ENCODE measurements at regions not wholly inside any gene's neighbourhood (a gene's known extent, or its start where the extent isn't known, plus 50 kb on each side); places are given as distances from the start of the nearest gene placed in this dataset.
"Not testable (repeated sequence)": the region's sequence is repeated elsewhere in the genome, so short reads cannot be mapped to it uniquely, and the experiment has no call there.

DNA sequence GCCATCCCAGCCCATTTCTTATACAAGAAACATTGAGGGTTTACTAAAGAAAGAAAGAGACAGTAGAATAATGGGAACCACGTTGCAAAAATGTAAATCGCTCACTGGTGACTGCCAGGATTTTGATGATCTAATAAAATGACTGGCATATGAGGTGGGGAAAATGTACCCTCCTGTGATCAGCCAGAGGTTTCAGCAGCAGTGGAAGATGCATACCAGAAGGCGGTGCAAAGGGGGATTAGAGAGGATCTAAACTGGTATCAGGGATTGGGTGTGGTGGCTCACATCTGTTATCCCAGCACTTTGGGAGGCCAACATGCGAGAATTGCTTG is 60.8 kb upstream of the DDR1 start:
- no peaks in the 10 kb centered on the region for H3K27me3 ChIP-seq (ENCODE audit: insufficient read depth, insufficient read length)
- TF ChIP-seq YY1 (IDR thresholded peaks at IDR 0.05; ENCODE audit: insufficient read depth, insufficient read length) = no peak
- no peak for TF ChIP-seq SUZ12 (IDR thresholded peaks at IDR 0.05; ENCODE audit: extremely low read depth, insufficient read depth, insufficient read length)
- TF ChIP-seq ZNF274 (IDR thresholded peaks at IDR 0.05; ENCODE audit: low read depth, low read length) = no peak
- no peaks in the 10 kb centered on the region for H3K9me3 ChIP-seq (ENCODE audit: insufficient read depth, low read length)
- peaks cover 4% of the 10 kb centered on the region for H3K4me1 ChIP-seq (ENCODE audit: insufficient read depth, insufficient read length)
- no peaks in the 10 kb centered on the region for H3K36me3 ChIP-seq (ENCODE audit: insufficient read depth, insufficient read length, low read length)
- no peak for DNase-seq (ENCODE audit: low read depth, low spot score)
- no peak overlapping the region for H3K4me3 ChIP-seq (ENCODE audit: insufficient read length, low read depth)
- no peak overlapping the region for H3K9ac ChIP-seq (ENCODE audit: insufficient read length, low read depth)

DNA sequence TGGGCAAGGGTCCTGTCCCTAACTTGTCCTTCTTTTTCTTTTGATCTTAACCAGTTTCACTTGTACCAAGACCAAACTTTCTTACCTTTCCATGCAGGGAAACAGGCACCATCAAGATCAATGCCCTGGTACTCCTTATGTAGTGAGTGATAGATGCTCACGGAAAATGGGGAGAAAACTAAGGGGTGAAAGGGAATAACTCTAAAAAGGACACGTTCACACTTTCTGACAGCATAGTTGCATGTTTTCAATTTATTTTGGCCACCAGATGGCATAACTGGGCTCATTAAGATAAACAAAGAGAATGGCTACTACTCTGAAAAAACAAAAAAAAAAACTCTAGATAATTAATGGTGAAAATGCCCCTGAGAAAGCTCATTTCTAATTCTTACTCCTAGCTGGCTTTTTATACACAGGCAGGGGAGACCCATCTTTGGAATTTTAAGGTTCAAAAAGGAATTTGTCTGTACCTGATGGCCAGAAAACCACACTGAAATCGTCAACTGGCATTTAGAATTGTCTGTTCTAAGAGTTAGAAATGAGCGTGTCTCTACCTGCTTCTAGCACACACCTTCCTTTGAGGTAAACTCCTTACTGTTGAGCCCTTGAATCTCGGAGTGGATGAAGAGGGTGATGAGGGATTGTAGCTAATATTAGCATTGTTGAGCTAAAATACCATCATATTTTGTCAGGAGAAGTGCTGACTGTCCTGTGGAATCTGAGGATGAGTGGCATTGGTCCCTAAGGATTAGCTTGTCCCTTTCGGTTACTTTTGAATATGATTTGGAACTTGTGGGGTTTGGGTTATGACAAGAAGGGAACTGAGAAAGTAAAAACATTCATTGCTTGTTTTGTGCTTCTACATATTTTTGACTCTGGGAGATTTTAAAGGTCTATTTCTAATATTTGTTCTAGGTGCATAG is 62.2 kb upstream of the DDR1 start:
- DNase-seq (ENCODE audit: low read depth, low spot score) = no peak
- Histone ChIP-seq H3K9ac (ENCODE audit: insufficient read length, low read depth) (no peak overlapping the region), H3K27me3 (ENCODE audit: insufficient read depth, insufficient read length) (no peaks in the 10 kb centered on the region), H3K4me3 (ENCODE audit: insufficient read length, low read depth) (no peak overlapping the region), H3K36me3 (ENCODE audit: insufficient read depth, insufficient read length, low read length) (no peaks in the 10 kb centered on the region), H3K4me1 (ENCODE audit: insufficient read depth, insufficient read length) (peaks cover 4% of the 10 kb centered on the region), H3K9me3 (ENCODE audit: insufficient read depth, low read length) (no peaks in the 10 kb centered on the region)
- TF ChIP-seq SUZ12 (IDR thresholded peaks at IDR 0.05; ENCODE audit: extremely low read depth, insufficient read depth, insufficient read length) (no peak), ZNF274 (IDR thresholded peaks at IDR 0.05; ENCODE audit: low read depth, low read length) (no peak), YY1 (IDR thresholded peaks at IDR 0.05; ENCODE audit: insufficient read depth, insufficient read length) (no peak)

DNA sequence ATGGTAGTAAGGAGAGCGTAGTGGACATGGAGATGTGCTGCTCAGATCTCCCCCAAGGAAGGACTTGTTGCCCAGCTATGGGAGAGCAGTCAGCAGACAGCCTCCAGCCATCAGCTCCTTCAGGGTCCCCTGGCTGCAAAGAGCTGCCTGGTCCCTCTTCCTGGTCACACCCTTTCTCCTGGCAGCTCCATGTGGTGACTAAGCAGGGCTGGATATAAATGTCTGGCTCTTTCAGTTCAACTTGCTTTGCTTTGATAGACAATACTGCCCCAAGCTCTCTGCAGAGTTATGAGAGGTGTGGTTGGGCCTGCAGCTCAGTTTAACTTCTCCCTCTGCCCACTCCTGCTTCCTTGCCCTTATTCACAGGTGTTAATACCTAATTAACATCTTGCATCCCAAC is 64.1 kb upstream of the DDR1 start:
- TF ChIP-seq SUZ12 (IDR thresholded peaks at IDR 0.05; ENCODE audit: extremely low read depth, insufficient read depth, insufficient read length) = no peak
- no peak for TF ChIP-seq YY1 (IDR thresholded peaks at IDR 0.05; ENCODE audit: insufficient read depth, insufficient read length)
- no peak for TF ChIP-seq ZNF274 (IDR thresholded peaks at IDR 0.05; ENCODE audit: low read depth, low read length)
- no peak overlapping the region for H3K4me3 ChIP-seq (ENCODE audit: insufficient read length, low read depth)
- no peaks in the 10 kb centered on the region for H3K4me1 ChIP-seq (ENCODE audit: insufficient read depth, insufficient read length)
- no peaks in the 10 kb centered on the region for H3K27me3 ChIP-seq (ENCODE audit: insufficient read depth, insufficient read length)
- no peak overlapping the region for H3K9ac ChIP-seq (ENCODE audit: insufficient read length, low read depth)
- no peaks in the 10 kb centered on the region for H3K36me3 ChIP-seq (ENCODE audit: insufficient read depth, insufficient read length, low read length)
- no peak for DNase-seq (ENCODE audit: low read depth, low spot score)
- H3K9me3 ChIP-seq (ENCODE audit: insufficient read depth, low read length) = no peaks in the 10 kb centered on the region

DNA sequence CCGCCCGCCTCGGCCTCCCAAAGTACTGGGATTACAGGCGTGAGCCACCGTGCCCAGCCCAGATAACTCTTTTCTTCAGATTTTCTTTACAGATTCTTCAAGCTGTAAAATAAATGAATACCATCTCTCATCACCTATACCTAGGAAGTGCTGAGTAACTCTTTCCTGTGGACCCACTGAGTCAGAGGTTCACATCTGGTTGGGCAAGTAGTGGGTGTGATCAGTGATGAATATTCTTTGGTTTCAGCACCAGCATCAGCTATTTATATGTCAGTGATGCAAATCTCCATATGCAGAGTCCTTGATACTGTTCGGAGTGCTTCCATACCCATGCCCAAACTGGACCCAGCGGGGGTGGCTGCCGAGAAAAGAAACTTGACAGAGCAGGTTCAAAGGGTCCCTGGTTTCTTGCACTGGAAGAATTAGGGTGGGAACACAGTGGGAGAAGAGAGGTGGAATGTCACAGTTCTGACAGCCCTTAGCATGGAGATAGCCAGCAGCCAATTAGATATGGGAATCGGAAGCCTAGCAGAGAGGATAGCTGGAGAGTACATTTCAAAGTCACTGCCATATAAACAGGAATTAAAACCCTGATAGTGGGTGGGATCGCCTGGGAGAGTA is 64.9 kb upstream of the DDR1 start:
- TF ChIP-seq ZNF274 (IDR thresholded peaks at IDR 0.05; ENCODE audit: low read depth, low read length) (no peak), SUZ12 (IDR thresholded peaks at IDR 0.05; ENCODE audit: extremely low read depth, insufficient read depth, insufficient read length) (no peak), YY1 (IDR thresholded peaks at IDR 0.05; ENCODE audit: insufficient read depth, insufficient read length) (no peak)
- H3K4me1 ChIP-seq (ENCODE audit: insufficient read depth, insufficient read length) = no peaks in the 10 kb centered on the region
- no peak overlapping the region for H3K4me3 ChIP-seq (ENCODE audit: insufficient read length, low read depth)
- no peak for DNase-seq (ENCODE audit: low read depth, low spot score)
- H3K36me3 ChIP-seq (ENCODE audit: insufficient read depth, insufficient read length, low read length) = no peaks in the 10 kb centered on the region
- H3K27me3 ChIP-seq (ENCODE audit: insufficient read depth, insufficient read length) = no peaks in the 10 kb centered on the region
- no peaks in the 10 kb centered on the region for H3K9me3 ChIP-seq (ENCODE audit: insufficient read depth, low read length)
- no peak overlapping the region for H3K9ac ChIP-seq (ENCODE audit: insufficient read length, low read depth)

DNA sequence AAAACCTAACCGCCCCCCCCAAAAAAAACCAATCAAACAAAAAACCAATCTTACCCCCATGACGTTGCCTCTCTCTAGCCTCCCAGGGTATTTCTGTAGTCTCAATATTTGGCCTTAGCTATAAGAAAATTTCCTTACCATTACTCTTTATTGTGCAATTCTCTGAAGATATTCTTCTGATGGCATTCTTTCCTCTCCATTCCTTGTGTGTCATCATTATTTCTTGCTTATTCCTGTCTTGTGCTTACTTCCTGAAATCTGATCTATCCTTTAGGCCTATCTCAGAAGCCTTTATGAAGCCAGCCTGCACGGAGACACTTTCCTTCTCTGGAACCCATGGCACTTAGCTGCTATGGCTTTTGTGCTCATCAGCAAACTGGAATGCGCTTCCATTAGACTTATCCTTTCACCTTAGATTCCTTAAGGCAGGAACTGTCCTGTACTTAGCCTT is 65.9 kb upstream of the DDR1 start:
- no peak overlapping the region for H3K9ac ChIP-seq (ENCODE audit: insufficient read length, low read depth)
- no peak for DNase-seq (ENCODE audit: low read depth, low spot score)
- TF ChIP-seq SUZ12 (IDR thresholded peaks at IDR 0.05; ENCODE audit: extremely low read depth, insufficient read depth, insufficient read length) (no peak), YY1 (IDR thresholded peaks at IDR 0.05; ENCODE audit: insufficient read depth, insufficient read length) (no peak)
- H3K36me3 ChIP-seq (ENCODE audit: insufficient read depth, insufficient read length, low read length) = no peaks in the 10 kb centered on the region
- peaks cover under 1% of the 10 kb centered on the region for H3K4me1 ChIP-seq (ENCODE audit: insufficient read depth, insufficient read length)
- H3K9me3 ChIP-seq (ENCODE audit: insufficient read depth, low read length) = no peaks in the 10 kb centered on the region
- H3K27me3 ChIP-seq (ENCODE audit: insufficient read depth, insufficient read length) = no peaks in the 10 kb centered on the region
- H3K4me3 ChIP-seq (ENCODE audit: insufficient read length, low read depth) = no peak overlapping the region

DNA sequence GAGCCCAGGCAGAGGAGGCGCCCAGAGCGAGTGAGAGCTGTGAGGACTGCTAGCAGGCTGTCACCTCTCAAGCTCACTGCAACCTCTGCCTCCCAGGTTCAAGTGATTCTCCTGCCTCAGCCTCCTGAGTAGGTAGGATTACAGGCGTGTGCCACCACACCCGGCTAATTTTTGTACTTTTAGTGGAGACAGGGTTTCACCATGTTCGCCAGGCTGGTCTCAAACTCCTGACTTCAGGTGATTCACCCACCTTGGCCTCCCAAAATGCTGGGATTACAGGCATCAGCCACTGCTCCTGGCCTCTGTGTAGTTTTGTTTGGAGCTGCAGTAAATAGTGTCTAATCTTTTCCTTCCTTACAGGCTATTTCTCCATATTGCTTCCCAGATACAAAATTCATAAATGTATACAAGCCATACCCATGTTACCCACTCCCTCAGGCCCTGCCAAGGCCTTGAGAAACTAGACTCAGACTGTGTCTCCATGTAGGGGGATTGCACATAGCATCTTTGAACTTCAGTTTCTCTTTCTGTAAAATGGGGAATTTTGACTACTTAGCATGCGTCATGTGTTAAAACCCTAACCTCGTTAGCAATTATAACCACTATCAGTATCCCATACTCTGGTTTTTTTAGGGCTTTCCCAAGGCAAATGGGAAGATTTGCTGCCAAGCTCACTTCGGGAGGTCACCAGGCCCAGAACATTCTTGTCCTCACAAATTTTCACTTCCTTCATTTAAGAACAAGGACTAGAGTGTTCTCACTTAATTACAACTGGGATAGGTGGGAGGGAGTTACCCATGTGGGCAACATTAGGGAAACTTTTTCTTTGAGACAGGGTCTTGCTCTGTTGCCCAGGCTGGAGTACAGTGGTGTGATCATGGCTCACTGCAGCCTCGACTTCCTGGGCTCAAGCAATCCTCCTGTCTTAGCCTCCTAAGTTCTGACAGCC is 67.3 kb upstream of the DDR1 start:
- Histone ChIP-seq H3K27me3 (ENCODE audit: insufficient read depth, insufficient read length) (no peaks in the 10 kb centered on the region), H3K4me1 (ENCODE audit: insufficient read depth, insufficient read length) (peaks cover 3% of the 10 kb centered on the region), H3K9me3 (ENCODE audit: insufficient read depth, low read length) (no peaks in the 10 kb centered on the region), H3K4me3 (ENCODE audit: insufficient read length, low read depth) (no peak overlapping the region), H3K9ac (ENCODE audit: insufficient read length, low read depth) (no peak overlapping the region), H3K36me3 (ENCODE audit: insufficient read depth, insufficient read length, low read length) (no peaks in the 10 kb centered on the region)
- DNase-seq (ENCODE audit: low read depth, low spot score) = no peak
- TF ChIP-seq ZNF274 (IDR thresholded peaks at IDR 0.05; ENCODE audit: low read depth, low read length) = no peak
- no peak for TF ChIP-seq SUZ12 (IDR thresholded peaks at IDR 0.05; ENCODE audit: extremely low read depth, insufficient read depth, insufficient read length)
- no peak for TF ChIP-seq YY1 (IDR thresholded peaks at IDR 0.05; ENCODE audit: insufficient read depth, insufficient read length)

DNA sequence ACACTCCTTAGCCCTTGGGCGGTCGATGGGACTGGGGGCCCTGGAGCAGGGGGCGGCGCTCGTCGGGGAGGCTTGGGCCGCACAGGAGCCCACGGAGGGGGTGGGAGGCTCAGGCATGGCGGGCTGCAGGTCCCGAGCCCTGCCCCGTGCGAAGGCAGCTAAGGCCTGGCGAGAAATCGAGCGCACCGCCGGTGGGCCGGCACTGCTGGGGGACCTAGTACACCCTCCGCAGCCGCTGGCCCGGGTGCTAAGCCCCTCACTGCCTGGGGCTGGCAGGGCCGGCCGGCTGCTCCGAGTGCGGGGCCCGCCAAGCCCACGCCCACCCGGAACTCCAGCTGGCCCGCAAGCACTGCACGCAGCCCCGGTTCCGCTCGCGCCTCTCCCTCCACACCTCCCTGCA is 68.0 kb upstream of the DDR1 start:
- H3K4me1 ChIP-seq (ENCODE audit: insufficient read depth, insufficient read length); DNase-seq (ENCODE audit: low read depth, low spot score); H3K4me3 ChIP-seq (ENCODE audit: insufficient read length, low read depth); H3K9ac ChIP-seq (ENCODE audit: insufficient read length, low read depth); H3K36me3 ChIP-seq (ENCODE audit: insufficient read depth, insufficient read length, low read length); H3K9me3 ChIP-seq (ENCODE audit: insufficient read depth, low read length); H3K27me3 ChIP-seq (ENCODE audit: insufficient read depth, insufficient read length): not testable (repeated sequence)

DNA sequence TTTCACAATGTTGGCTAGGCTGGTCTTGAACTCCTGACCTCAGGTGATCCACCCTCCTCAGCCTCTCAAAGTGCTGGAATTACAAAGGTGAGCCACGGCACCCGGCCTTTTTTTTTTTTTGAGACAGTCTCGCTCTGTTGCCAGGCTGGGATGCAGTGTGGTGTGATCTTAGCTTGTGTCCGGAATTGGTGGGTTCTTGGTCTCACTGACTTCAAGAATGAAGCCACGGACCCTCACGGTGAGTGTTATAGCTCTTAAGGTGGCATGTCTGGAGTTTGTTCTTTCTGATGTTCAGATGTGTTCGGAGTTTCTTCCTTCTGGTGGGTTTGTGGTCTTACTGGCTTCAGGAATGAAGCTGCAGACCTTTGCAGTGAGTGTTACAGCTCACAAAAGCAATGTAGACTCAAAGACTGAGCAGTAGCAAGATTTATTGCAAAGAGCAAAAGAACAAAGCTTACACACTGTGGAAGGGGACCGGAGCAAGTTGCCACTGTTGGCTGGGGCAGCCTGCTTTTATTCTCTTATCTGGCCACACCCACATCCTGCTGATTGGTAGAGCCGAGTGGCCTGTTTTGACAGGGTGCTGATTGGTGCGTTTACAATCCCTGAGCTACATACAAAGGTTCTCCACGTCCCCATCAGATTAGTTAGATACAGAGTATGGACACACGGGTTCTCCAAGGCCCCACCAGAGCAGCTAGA is 69.1 kb upstream of the DDR1 start:
- H3K4me1 ChIP-seq (ENCODE audit: insufficient read depth, insufficient read length) = peaks cover 10% of the 10 kb centered on the region
- not testable (repeated sequence) for H3K36me3 ChIP-seq (ENCODE audit: insufficient read depth, insufficient read length, low read length); H3K27me3 ChIP-seq (ENCODE audit: insufficient read depth, insufficient read length); H3K9ac ChIP-seq (ENCODE audit: insufficient read length, low read depth); DNase-seq (ENCODE audit: low read depth, low spot score); H3K9me3 ChIP-seq (ENCODE audit: insufficient read depth, low read length); H3K4me3 ChIP-seq (ENCODE audit: insufficient read length, low read depth)

All from NT2/D1 (cell line).